SU-DHL-6 (cell line): ENCODE measurements at regions not wholly inside any gene's neighbourhood (a gene's known extent, or its start where the extent isn't known, plus 50 kb on each side); places are given as distances from the start of the nearest gene placed in this dataset.

Source experiments
- EZH2phosphoT487 ChIP-seq: fragments of 200-600 bp; sonication (generic), shearing (Covaris generic); conservative IDR thresholded peaks from 2 replicates; pipeline ENCODE4 v1.6.1; 2018; ENCODE audit warnings: mild to moderate bottlenecking, antibody characterized with exemption, low read length, moderate library complexity, mixed read lengths
- TF ChIP-seq, protein P1 (sequence below): fragments of 200-600 bp; sonication (generic); IDR thresholded peaks from one replicate; pipeline ENCODE4 v1.5.1; 2017; ENCODE audit warnings: antibody characterized with exemption, mild to moderate bottlenecking, low read length, moderate library complexity; ENCODE audit not compliant: insufficient read depth, poor library complexity, severe bottlenecking

GRCh38 chr12:115062741-115063140, 378.8 kb upstream of the TBX3 start:
- TF ChIP-seq, protein P1, sequence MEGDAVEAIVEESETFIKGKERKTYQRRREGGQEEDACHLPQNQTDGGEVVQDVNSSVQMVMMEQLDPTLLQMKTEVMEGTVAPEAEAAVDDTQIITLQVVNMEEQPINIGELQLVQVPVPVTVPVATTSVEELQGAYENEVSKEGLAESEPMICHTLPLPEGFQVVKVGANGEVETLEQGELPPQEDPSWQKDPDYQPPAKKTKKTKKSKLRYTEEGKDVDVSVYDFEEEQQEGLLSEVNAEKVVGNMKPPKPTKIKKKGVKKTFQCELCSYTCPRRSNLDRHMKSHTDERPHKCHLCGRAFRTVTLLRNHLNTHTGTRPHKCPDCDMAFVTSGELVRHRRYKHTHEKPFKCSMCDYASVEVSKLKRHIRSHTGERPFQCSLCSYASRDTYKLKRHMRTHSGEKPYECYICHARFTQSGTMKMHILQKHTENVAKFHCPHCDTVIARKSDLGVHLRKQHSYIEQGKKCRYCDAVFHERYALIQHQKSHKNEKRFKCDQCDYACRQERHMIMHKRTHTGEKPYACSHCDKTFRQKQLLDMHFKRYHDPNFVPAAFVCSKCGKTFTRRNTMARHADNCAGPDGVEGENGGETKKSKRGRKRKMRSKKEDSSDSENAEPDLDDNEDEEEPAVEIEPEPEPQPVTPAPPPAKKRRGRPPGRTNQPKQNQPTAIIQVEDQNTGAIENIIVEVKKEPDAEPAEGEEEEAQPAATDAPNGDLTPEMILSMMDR = no peak
- TF ChIP-seq EZH2phosphoT487 = no peak
